ENCODE measurements at regions not wholly inside any gene's neighbourhood (a gene's known extent, or its start where the extent isn't known, plus 50 kb on each side); places are given as distances from the start of the nearest gene placed in this dataset.
A peak's percentile ranks its signal among the peaks of the same experiment; 100 is the strongest.

DNA sequence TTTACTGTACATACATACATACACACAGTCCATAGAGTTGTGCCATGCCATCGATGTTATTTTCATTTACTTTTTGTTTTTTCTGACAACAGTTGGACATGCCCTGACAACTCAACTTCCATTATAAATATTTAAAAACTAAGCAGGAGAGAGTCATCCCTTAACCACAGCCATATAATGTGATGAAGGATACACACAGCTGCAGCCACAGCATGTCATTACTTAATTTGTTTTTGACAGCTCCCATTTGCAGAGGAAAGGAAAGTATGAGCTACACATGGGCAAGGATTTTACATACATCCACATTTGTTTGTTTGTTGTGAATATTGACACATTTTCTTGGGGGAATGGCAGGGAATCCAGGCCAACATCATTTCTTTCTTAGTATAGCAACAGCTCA is 91.5 kb upstream of the TUT7 start:
- H4K5ac ChIP-seq (ENCODE audit: low read depth, low read length) = no peak overlapping the region
- TF ChIP-seq RCOR1 (IDR thresholded peaks at IDR 0.05; ENCODE audit: insufficient replicate concordance, low read length) = no peak
- TF ChIP-seq, protein P1, sequence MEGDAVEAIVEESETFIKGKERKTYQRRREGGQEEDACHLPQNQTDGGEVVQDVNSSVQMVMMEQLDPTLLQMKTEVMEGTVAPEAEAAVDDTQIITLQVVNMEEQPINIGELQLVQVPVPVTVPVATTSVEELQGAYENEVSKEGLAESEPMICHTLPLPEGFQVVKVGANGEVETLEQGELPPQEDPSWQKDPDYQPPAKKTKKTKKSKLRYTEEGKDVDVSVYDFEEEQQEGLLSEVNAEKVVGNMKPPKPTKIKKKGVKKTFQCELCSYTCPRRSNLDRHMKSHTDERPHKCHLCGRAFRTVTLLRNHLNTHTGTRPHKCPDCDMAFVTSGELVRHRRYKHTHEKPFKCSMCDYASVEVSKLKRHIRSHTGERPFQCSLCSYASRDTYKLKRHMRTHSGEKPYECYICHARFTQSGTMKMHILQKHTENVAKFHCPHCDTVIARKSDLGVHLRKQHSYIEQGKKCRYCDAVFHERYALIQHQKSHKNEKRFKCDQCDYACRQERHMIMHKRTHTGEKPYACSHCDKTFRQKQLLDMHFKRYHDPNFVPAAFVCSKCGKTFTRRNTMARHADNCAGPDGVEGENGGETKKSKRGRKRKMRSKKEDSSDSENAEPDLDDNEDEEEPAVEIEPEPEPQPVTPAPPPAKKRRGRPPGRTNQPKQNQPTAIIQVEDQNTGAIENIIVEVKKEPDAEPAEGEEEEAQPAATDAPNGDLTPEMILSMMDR (conservative IDR thresholded peaks at IDR 0.05; ENCODE audit: low read depth, low read length) = no peak
- no peak for TF ChIP-seq POLR2A (IDR thresholded peaks at IDR 0.05; ENCODE audit: low read depth, low read length)
- no peak for TF ChIP-seq RFX5 (IDR thresholded peaks at IDR 0.05; ENCODE audit: low read depth, low read length)
- TF ChIP-seq CHD1 (IDR thresholded peaks at IDR 0.05; ENCODE audit: low read depth, low read length) = no peak
- TF ChIP-seq, protein P2, sequence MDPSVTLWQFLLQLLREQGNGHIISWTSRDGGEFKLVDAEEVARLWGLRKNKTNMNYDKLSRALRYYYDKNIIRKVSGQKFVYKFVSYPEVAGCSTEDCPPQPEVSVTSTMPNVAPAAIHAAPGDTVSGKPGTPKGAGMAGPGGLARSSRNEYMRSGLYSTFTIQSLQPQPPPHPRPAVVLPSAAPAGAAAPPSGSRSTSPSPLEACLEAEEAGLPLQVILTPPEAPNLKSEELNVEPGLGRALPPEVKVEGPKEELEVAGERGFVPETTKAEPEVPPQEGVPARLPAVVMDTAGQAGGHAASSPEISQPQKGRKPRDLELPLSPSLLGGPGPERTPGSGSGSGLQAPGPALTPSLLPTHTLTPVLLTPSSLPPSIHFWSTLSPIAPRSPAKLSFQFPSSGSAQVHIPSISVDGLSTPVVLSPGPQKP (IDR thresholded peaks at IDR 0.05; ENCODE audit: borderline replicate concordance, low read depth, low read length) = no peak
- TF ChIP-seq CEBPB (IDR thresholded peaks at IDR 0.05; ENCODE audit: low read depth, low read length) = no peak
- no peak for TF ChIP-seq RAD21 (IDR thresholded peaks at IDR 0.05; ENCODE audit: low read length)
- TF ChIP-seq, protein P3, sequence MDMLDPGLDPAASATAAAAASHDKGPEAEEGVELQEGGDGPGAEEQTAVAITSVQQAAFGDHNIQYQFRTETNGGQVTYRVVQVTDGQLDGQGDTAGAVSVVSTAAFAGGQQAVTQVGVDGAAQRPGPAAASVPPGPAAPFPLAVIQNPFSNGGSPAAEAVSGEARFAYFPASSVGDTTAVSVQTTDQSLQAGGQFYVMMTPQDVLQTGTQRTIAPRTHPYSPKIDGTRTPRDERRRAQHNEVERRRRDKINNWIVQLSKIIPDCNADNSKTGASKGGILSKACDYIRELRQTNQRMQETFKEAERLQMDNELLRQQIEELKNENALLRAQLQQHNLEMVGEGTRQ (IDR thresholded peaks at IDR 0.05; ENCODE audit: low read depth, low read length) = no peak
- no peak for TF ChIP-seq MXI1 (IDR thresholded peaks at IDR 0.05; ENCODE audit: borderline replicate concordance, low read depth, low read length)
- TF ChIP-seq BHLHE40 (IDR thresholded peaks at IDR 0.05; ENCODE audit: low read depth, low read length) = no peak
- no peak for TF ChIP-seq FOS (IDR thresholded peaks at IDR 0.05; ENCODE audit: low read depth, low read length)
- no peak for TF ChIP-seq MAZ (IDR thresholded peaks at IDR 0.05; ENCODE audit: borderline replicate concordance, low read depth, low read length)
- no peak for TF ChIP-seq SMC3 (IDR thresholded peaks at IDR 0.05; ENCODE audit: low read depth, low read length)
- TF ChIP-seq MAFK (IDR thresholded peaks at IDR 0.05; ENCODE audit: low read depth, low read length) = no peak
- no peak for TF ChIP-seq NFE2L2 (IDR thresholded peaks at IDR 0.05; ENCODE audit: low read depth, low read length)
- H2AK5ac ChIP-seq (ENCODE audit: low read depth, low read length) = no peak overlapping the region
- H3K9ac ChIP-seq (ENCODE audit: low read depth, low read length) = no peak overlapping the region
- no peak overlapping the region for H4K8ac ChIP-seq (ENCODE audit: low read depth in 2 of 2, low read length in 2 of 2)
- ATAC-seq (ENCODE audit: low read depth) (peak; percentile 93), DNase-seq (peak; percentile 52)
- H3K23ac ChIP-seq (ENCODE audit: low read depth, low read length) = no peak overlapping the region
- no peak overlapping the region for H3K56ac ChIP-seq (ENCODE audit: extremely low read depth, insufficient read depth, low read length)
- no peak overlapping the region for H3K18ac ChIP-seq (ENCODE audit: low read depth, low read length)
- no peaks in the 10 kb centered on the region for H4K20me1 ChIP-seq (ENCODE audit: insufficient read depth, low read length)
- POLR2A ChIA-PET (ENCODE audit: unreplicated experiment) = no interaction called here
- peak overlapping the region; percentile 16 for H2BK5ac ChIP-seq (ENCODE audit: low read depth, low read length, poor library complexity, severe bottlenecking)
- H3K27me3 ChIP-seq (ENCODE audit: control insufficient read depth, insufficient read depth, low read length) = no peaks in the 10 kb centered on the region
- no peak overlapping the region for H3K27ac ChIP-seq (ENCODE audit: insufficient read depth, low read length)
- H3K79me1 ChIP-seq (ENCODE audit: low read depth in 1 of 2, low read length in 2 of 2) = no peaks in the 10 kb centered on the region
- no peak overlapping the region for H2AFZ ChIP-seq (replicated peaks; ENCODE audit: low read length, poor library complexity)
- WGBS, 2 experiments (ENCODE audit: extremely low coverage in 2 of 2, insufficient read length in 1 of 2) = no CpG with 5 or more reads among the region's 1 CpG
- 0 out of 2 replicates have a peak overlapping the region, but pooled peaks have one; percentile 48 for H3K14ac ChIP-seq (replicated peaks; ENCODE audit: low read depth, low read length)
- H2BK120ac ChIP-seq (ENCODE audit: low read depth, low read length) = no peak overlapping the region; the same call in 1 of the 2 replicates
- in situ Hi-C loops (cut with MboI; ENCODE audit: low sequenced_read_pairs) = no loop called here
- dilution Hi-C loops (cut with HindIII; ENCODE audit: low sequenced_read_pairs, unreplicated experiment) = no loop called here
- peaks cover 5% of the 10 kb centered on the region; the same call in 1 of the 2 replicates for H3K4me1 ChIP-seq (ENCODE audit: control insufficient read depth, insufficient read depth, low read length)
- H3K9me1 ChIP-seq (ENCODE audit: insufficient read depth, low read length) = no peaks in the 10 kb centered on the region; the same call in 1 of the 2 replicates
- H2AK9ac ChIP-seq (replicated peaks; ENCODE audit: low read depth, low read length, poor library complexity) = no peak overlapping the region
- CTCF ChIA-PET = interaction anchor here (1.2 kb wide), 1 partner anchor 31 kb away, joined by 3 read pairs; no protein-coding TSS in a partner anchor
- no peak overlapping the region for H2BK15ac ChIP-seq (ENCODE audit: low read depth, low read length)
- H3K4me3 ChIP-seq (ENCODE audit: insufficient read depth, low read depth, low read length) = no peak overlapping the region
- H2BK20ac ChIP-seq (ENCODE audit: low read depth, low read length) = no peak overlapping the region
- no peak overlapping the region for H4K91ac ChIP-seq (ENCODE audit: insufficient read depth, low read depth, low read length)
- H3K9me3 ChIP-seq (ENCODE audit: control insufficient read depth, insufficient read depth, low read length) = no peaks in the 10 kb centered on the region
- H3K36me3 ChIP-seq (ENCODE audit: control insufficient read depth, insufficient read depth, low read length) = no peaks in the 10 kb centered on the region
- BruUV-seq (replicated peaks) = no TSS peak
- H3K4me2 ChIP-seq (ENCODE audit: low read depth, low read length) = no peak overlapping the region
- intact Hi-C loops (cut with micrococcal nuclease) = no loop called here
- H3K4ac ChIP-seq (ENCODE audit: low read depth, low read length) = 0 out of 2 replicates have a peak overlapping the region, but pooled peaks have one; percentile 5
